DOHH2 (cell line): ENCODE measurements at regions not wholly inside any gene's neighbourhood (a gene's known extent, or its start where the extent isn't known, plus 50 kb on each side); places are given as distances from the start of the nearest gene placed in this dataset.

Experiments
- H3F3A ChIP-seq: fragments of 200-600 bp; sonication (generic), shearing (Covaris generic); 2 replicates; pipeline ENCODE4 v1.6.0; 2016; ENCODE audit warnings: antibody characterized with exemption, mild to moderate bottlenecking; ENCODE audit not compliant: control insufficient read depth, insufficient read depth
- H3K27ac ChIP-seq: fragments of 200-600 bp; sonication (generic); 2 replicates; pipeline ENCODE4 v1.5.1; 2014; ENCODE audit warnings: low read depth, mild to moderate bottlenecking, low read length, moderate library complexity
- H3K27me3 ChIP-seq: fragments of 200-600 bp; sonication (generic); 2 replicates; pipeline ENCODE4 v1.6.1; 2014; ENCODE audit warnings: mild to moderate bottlenecking, low read length, mixed read lengths; ENCODE audit not compliant: control insufficient read depth
- H3K36me3 ChIP-seq: fragments of 200-600 bp; sonication (generic); 2 replicates; pipeline ENCODE4 v1.6.1; 2014; ENCODE audit warnings: mild to moderate bottlenecking, low read length, moderate library complexity, mixed read lengths; ENCODE audit not compliant: control insufficient read depth
- H3K4me1 ChIP-seq: fragments of 200-600 bp; sonication (generic); 2 replicates; pipeline ENCODE4 v1.6.1; 2014; ENCODE audit warnings: mild to moderate bottlenecking, low read length, mixed read lengths; ENCODE audit not compliant: control insufficient read depth
- H3K4me2 ChIP-seq: fragments of 200-600 bp; sonication (generic); 2 replicates; pipeline ENCODE4 v1.6.0; 2014; ENCODE audit warnings: mild to moderate bottlenecking, low read length, moderate library complexity
- H3K4me3 ChIP-seq: fragments of 200-600 bp; sonication (generic); 2 replicates; pipeline ENCODE4 v1.5.1; 2014; ENCODE audit warnings: mild to moderate bottlenecking, low read length, mixed read lengths
- H3K79me2 ChIP-seq: fragments of 200-600 bp; sonication (generic); 2 replicates; pipeline ENCODE4 v1.6.1; 2014; ENCODE audit warnings: mild to moderate bottlenecking, low read length, mixed read lengths; ENCODE audit not compliant: control insufficient read depth
- H3K9me2 ChIP-seq: fragments of 200-600 bp; sonication (generic); replicated peaks from 2 replicates; pipeline ENCODE4 v1.6.1; 2014; ENCODE audit warnings: mild to moderate bottlenecking, low read length, mixed read lengths; ENCODE audit not compliant: control insufficient read depth
- H3K9me3 ChIP-seq: fragments of 200-600 bp; sonication (generic); 2 replicates; pipeline ENCODE4 v1.6.1; 2014; ENCODE audit warnings: antibody characterized with exemption, low read length, mixed read lengths; ENCODE audit not compliant: control insufficient read depth, insufficient read depth
- H4K20me1 ChIP-seq: fragments of 200-600 bp; sonication (generic); 2 replicates; pipeline ENCODE4 v1.6.0; 2014; ENCODE audit warnings: low read depth, mild to moderate bottlenecking, antibody characterized with exemption, low read length, moderate library complexity; ENCODE audit not compliant: control insufficient read depth, insufficient read depth
- CTCF ChIP-seq: fragments of 200-600 bp; sonication (generic); IDR thresholded peaks from one replicate; pipeline ENCODE4 v1.5.1; 2014; ENCODE audit warnings: antibody characterized with exemption, mild to moderate bottlenecking, low read depth, low read length; ENCODE audit not compliant: poor library complexity, severe bottlenecking
- EZH2phosphoT487 ChIP-seq: fragments of 200-600 bp; sonication (generic); IDR thresholded peaks from 2 replicates; pipeline ENCODE4 v1.6.1; 2017; ENCODE audit warnings: borderline replicate concordance, mild to moderate bottlenecking, antibody characterized with exemption, low read length, moderate library complexity, mixed read lengths

GRCh38 chr1:43058056-43058455 is 99.4 kb upstream of the SLC2A1 start:
- TF ChIP-seq EZH2phosphoT487 (no peak), CTCF (no peak)
- Histone ChIP-seq H3K9me3 (no peaks in the 10 kb centered on the region), H4K20me1 (no peaks in the 10 kb centered on the region), H3K27me3 (no peaks in the 10 kb centered on the region), H3K27ac (no peak overlapping the region), H3K36me3 (no peaks in the 10 kb centered on the region), H3K4me3 (no peak overlapping the region), H3K79me2 (no peaks in the 10 kb centered on the region), H3K9me2 (no peaks in the 10 kb centered on the region), H3F3A (no peaks in the 10 kb centered on the region), H3K4me2 (peak overlapping the region; percentile 41), H3K4me1 (peaks cover 13% of the 10 kb centered on the region)

DNA sequence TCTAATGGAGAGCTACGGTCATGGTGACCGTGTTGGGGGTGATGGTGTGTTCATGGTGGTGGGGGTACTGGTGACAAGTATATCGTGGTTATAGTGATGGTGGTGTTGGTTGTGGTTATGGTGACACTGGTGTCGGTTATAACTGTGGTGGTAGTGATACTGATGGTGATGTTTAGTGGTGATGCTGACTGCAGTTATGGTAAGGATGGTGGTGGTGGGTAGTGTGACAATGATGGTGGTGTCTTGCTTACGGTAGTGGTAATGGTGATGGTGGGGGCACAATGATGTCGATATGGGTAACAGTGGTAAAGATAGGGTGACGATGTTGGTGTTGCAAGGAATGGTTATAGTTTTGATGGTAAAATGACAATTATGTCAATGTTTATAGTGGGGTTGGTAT is 98.9 kb upstream of the SLC2A1 start:
- Histone ChIP-seq H4K20me1 (no peaks in the 10 kb centered on the region), H3K79me2 (no peaks in the 10 kb centered on the region), H3K4me1 (peaks cover 13% of the 10 kb centered on the region), H3F3A (no peaks in the 10 kb centered on the region), H3K36me3 (no peaks in the 10 kb centered on the region), H3K9me2 (no peaks in the 10 kb centered on the region), H3K4me2 (no peak overlapping the region), H3K4me3 (no peak overlapping the region), H3K27ac (no peak overlapping the region), H3K27me3 (no peaks in the 10 kb centered on the region), H3K9me3 (no peaks in the 10 kb centered on the region)
- TF ChIP-seq EZH2phosphoT487 (no peak), CTCF (no peak)

- Histone ChIP-seq H3F3A (no peaks in the 10 kb centered on the region), H3K36me3 (no peaks in the 10 kb centered on the region), H3K4me3 (no peak overlapping the region), H3K4me1 (peaks cover 13% of the 10 kb centered on the region), H3K9me3 (no peaks in the 10 kb centered on the region), H3K79me2 (no peaks in the 10 kb centered on the region), H3K9me2 (no peaks in the 10 kb centered on the region), H3K4me2 (no peak overlapping the region), H3K27me3 (no peaks in the 10 kb centered on the region), H4K20me1 (no peaks in the 10 kb centered on the region), H3K27ac (no peak overlapping the region)
- TF ChIP-seq CTCF (no peak), EZH2phosphoT487 (no peak)
Observed at GRCh38 chr1:43056981-43057391, 98.3 kb upstream of the SLC2A1 start.

DNA sequence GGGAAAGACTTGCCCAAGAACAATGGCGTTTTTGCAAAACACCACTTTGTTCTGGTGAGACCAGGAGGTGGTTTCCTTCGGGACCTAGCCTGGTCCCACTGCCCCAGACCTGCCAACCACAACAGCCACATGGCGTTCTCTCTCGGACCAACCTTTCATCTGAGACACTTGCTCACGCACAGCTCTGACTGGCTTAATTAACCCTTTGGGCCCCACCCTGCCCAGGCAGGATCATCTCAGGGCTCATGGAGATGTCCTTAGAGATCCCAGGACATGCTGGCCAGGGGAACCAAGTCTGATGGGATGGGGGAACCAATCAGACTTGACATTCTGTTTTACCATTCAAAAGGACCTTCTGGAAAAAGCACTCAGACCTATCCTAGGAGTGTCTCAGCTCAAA is 97.8 kb upstream of the SLC2A1 start:
- Histone ChIP-seq H3K4me3 (no peak overlapping the region), H3K27me3 (no peaks in the 10 kb centered on the region), H3K9me2 (no peaks in the 10 kb centered on the region), H3K36me3 (no peaks in the 10 kb centered on the region), H3K79me2 (no peaks in the 10 kb centered on the region), H3K4me2 (no peak overlapping the region), H3K9me3 (no peaks in the 10 kb centered on the region), H3K27ac (no peak overlapping the region), H3K4me1 (peaks cover 13% of the 10 kb centered on the region), H4K20me1 (no peaks in the 10 kb centered on the region), H3F3A (no peaks in the 10 kb centered on the region)
- no peak for TF ChIP-seq CTCF
- no peak for TF ChIP-seq EZH2phosphoT487
